ENCODE measurements at regions not wholly inside any gene's neighbourhood (a gene's known extent, or its start where the extent isn't known, plus 50 kb on each side); places are given as distances from the start of the nearest gene placed in this dataset.

DNA sequence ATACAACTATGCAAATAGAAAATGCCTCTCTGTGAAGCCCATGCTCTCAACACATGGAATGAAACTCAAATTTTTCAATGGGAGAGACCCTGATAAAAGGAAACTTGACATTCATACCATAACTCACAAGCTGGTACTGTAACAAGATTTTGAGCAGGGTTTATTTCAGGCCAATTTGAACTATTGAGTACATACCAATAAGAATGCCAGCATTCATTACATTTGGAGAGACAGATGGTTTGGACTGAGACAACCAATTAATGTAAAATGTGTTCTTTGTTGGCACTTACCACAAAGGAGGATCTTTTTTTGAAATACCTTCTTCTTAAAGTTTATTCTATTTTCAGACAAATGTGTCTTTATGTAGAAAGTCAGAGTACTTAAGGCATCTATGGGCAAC is 1357.0 kb upstream of the GOT2 start (continued):
- TF ChIP-seq HSF1 (IDR thresholded peaks at IDR 0.05; ENCODE audit: low read depth, low read length) (no peak), EGR1 (IDR thresholded peaks at IDR 0.05; ENCODE audit: borderline replicate concordance in 1 of 2, low read depth in 2 of 2, low read length in 2 of 2) (no peak), CHD4 (IDR thresholded peaks at IDR 0.05) (no peak), HDGF (IDR thresholded peaks at IDR 0.05) (no peak), KAT2A (conservative IDR thresholded peaks at IDR 0.05; ENCODE audit: control insufficient read depth, low read depth, low read length) (no peak), SPI1 (IDR thresholded peaks at IDR 0.05; ENCODE audit: borderline replicate concordance, insufficient read depth, low read depth, low read length) (no peak), PML (IDR thresholded peaks at IDR 0.05; ENCODE audit: low read length) (no peak), PAX8 (IDR thresholded peaks at IDR 0.05) (no peak)

- H3K9me3 ChIP-seq (replicated peaks; ENCODE audit: control insufficient read depth, insufficient read depth, low read length): no peaks in the 10 kb centered on the region
- ChIA-PET POLR2A (no interaction called here), SMC1A (ENCODE audit: uncharacterized antibody, unreplicated experiment) (no interaction called here), RAD21 (ENCODE audit: unreplicated experiment) (no interaction called here), CTCF (no interaction called here)
- H3K4me1 ChIP-seq (ENCODE audit: control insufficient read depth, insufficient read depth, low read length): no peaks in the 10 kb centered on the region
- no peaks in the 10 kb centered on the region for H4K20me1 ChIP-seq (ENCODE audit: control insufficient read depth, insufficient read depth)
- in situ Hi-C loops (cut with MboI): no loop called here
- H3K27ac ChIP-seq (ENCODE audit: control insufficient read depth, insufficient read depth): no peak overlapping the region
- no peaks in the 10 kb centered on the region for H3K36me3 ChIP-seq (ENCODE audit: control insufficient read depth in 2 of 2, insufficient read depth in 2 of 2, low read length in 1 of 2)
- H2AFZ ChIP-seq (ENCODE audit: control insufficient read depth, low read depth, low read length): no peak overlapping the region
- H3K27me3 ChIP-seq (replicated peaks in 1 of 2; ENCODE audit: control insufficient read depth in 2 of 2, insufficient read depth in 2 of 2, low read length in 1 of 2): no peaks in the 10 kb centered on the region
- H3K9ac ChIP-seq (ENCODE audit: control insufficient read depth, insufficient read depth, low read length): no peak overlapping the region
- H3K79me2 ChIP-seq (ENCODE audit: control insufficient read depth, insufficient read depth, low read length): no peaks in the 10 kb centered on the region
- no peak overlapping the region for H3K4me2 ChIP-seq (ENCODE audit: control insufficient read depth, insufficient read depth)
- no TSS peak for BruUV-seq (replicated peaks)
- H3K4me3 ChIP-seq: no peak overlapping the region
- no peak for ATAC-seq
- no peak for DNase-seq (ENCODE audit: low read depth, low spot score)
- no peak for TF ChIP-seq STAT1 (conservative IDR thresholded peaks at IDR 0.05)
- TF ChIP-seq SMC3 (IDR thresholded peaks at IDR 0.05; ENCODE audit: borderline replicate concordance, low read length): no peak
- TF ChIP-seq, protein P1, sequence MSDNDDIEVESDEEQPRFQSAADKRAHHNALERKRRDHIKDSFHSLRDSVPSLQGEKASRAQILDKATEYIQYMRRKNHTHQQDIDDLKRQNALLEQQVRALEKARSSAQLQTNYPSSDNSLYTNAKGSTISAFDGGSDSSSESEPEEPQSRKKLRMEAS (IDR thresholded peaks at IDR 0.05; ENCODE audit: low read depth, low read length): no peak
- TF ChIP-seq POLR2AphosphoS5 (IDR thresholded peaks at IDR 0.05; ENCODE audit: low read length): no peak
- no peak for TF ChIP-seq ATF7 (IDR thresholded peaks at IDR 0.05; ENCODE audit: low read depth)
- TF ChIP-seq JUND (IDR thresholded peaks at IDR 0.05; ENCODE audit: low read depth, low read length): no peak
- TF ChIP-seq ELK1 (IDR thresholded peaks at IDR 0.05; ENCODE audit: low read depth, low read length): no peak
- no peak for TF ChIP-seq NR2C2 (IDR thresholded peaks at IDR 0.05; ENCODE audit: borderline replicate concordance, control insufficient read depth, insufficient read length, low read depth)
- TF ChIP-seq, protein P2, sequence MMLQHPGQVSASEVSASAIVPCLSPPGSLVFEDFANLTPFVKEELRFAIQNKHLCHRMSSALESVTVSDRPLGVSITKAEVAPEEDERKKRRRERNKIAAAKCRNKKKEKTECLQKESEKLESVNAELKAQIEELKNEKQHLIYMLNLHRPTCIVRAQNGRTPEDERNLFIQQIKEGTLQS (IDR thresholded peaks at IDR 0.05; ENCODE audit: borderline replicate concordance, extremely low read depth, low read depth, low read length): no peak
- no peak for TF ChIP-seq BRCA1 (IDR thresholded peaks at IDR 0.05; ENCODE audit: low read depth, low read length)
- no peak for TF ChIP-seq RUNX3 (IDR thresholded peaks at IDR 0.05; ENCODE audit: low read length)
- no peak for TF ChIP-seq EED (IDR thresholded peaks at IDR 0.05; ENCODE audit: low read depth)
- no peak for TF ChIP-seq SUPT20H (IDR thresholded peaks at IDR 0.05; ENCODE audit: borderline replicate concordance, control insufficient read depth, low read depth, low read length)
- TF ChIP-seq RFX5 (IDR thresholded peaks at IDR 0.05; ENCODE audit: low read depth, low read length): no peak
- intact Hi-C loops (cut with micrococcal nuclease; ENCODE audit: unreplicated experiment): no loop called here
- no peak for FAIRE-seq
These were observed 1353.4 kb upstream of the GOT2 start for GRCh38 chr16:60087530-60087929.
